Astrocyte (in vitro differentiated cells and primary cell): ENCODE measurements at regions not wholly inside any gene's neighbourhood (a gene's known extent, or its start where the extent isn't known, plus 50 kb on each side); places are given as distances from the start of the nearest gene placed in this dataset.
A peak's percentile ranks its signal among the peaks of the same experiment; 100 is the strongest.

ENCODE experiments used
- DNase-seq: peaks from one replicate; pipeline ENCODE4 v3.0.0-alpha.2; 2010; ENCODE audit warnings: low read depth
- FAIRE-seq: peaks from 2 replicates; lab custom pipeline; 2011; peaks lifted over from hg19 to GRCh38; lab: Jason Lieb, UNC
- H2AFZ ChIP-seq: 2 replicates; pipeline ENCODE4 v1.6.0; 2012; ENCODE audit warnings: low read depth, low read length, inconsistent platforms
- H3K27ac ChIP-seq: 2 replicates; pipeline ENCODE4 v1.5.1; 2011; ENCODE audit warnings: low read depth, low read length, inconsistent platforms
- H3K27me3 ChIP-seq: 2 replicates; pipeline ENCODE4 v1.6.0; 2011; ENCODE audit warnings: low read length, inconsistent platforms; ENCODE audit not compliant: insufficient read depth
- H3K36me3 ChIP-seq: 2 replicates; pipeline ENCODE4 v1.5.1; 2011; ENCODE audit warnings: low read length, inconsistent platforms; ENCODE audit not compliant: insufficient read depth
- H3K4me1 ChIP-seq: 2 replicates; pipeline ENCODE4 v1.5.1; 2011; ENCODE audit warnings: low read length, inconsistent platforms; ENCODE audit not compliant: insufficient read depth
- H3K4me2 ChIP-seq: 2 replicates; pipeline ENCODE4 v1.6.0; 2012; ENCODE audit warnings: low read length, inconsistent platforms
- H3K4me3 ChIP-seq: 2 replicates; pipeline ENCODE4 v1.5.1; 2011; ENCODE audit warnings: low read depth, mild to moderate bottlenecking, low read length, inconsistent platforms; ENCODE audit not compliant: insufficient read depth
- H3K79me2 ChIP-seq: 2 replicates; pipeline ENCODE4 v1.6.0; 2012; ENCODE audit warnings: mild to moderate bottlenecking, low read length, inconsistent platforms; ENCODE audit not compliant: insufficient read depth
- H3K9ac ChIP-seq: 2 replicates; pipeline ENCODE4 v1.6.0; 2012; ENCODE audit warnings: mild to moderate bottlenecking, low read length, inconsistent platforms
- H3K9me3 ChIP-seq: 2 replicates; pipeline ENCODE4 v1.5.1; 2012; ENCODE audit warnings: low read depth, mild to moderate bottlenecking, low read length, inconsistent platforms; ENCODE audit not compliant: insufficient read depth
- H4K20me1 ChIP-seq: 2 replicates; pipeline ENCODE4 v1.6.0; 2012; ENCODE audit warnings: low read length, inconsistent platforms; ENCODE audit not compliant: insufficient read depth
- H3K27ac Mint-ChIP-seq: one replicate; pipeline ENCODE4 v1.8.0; 2021; ENCODE audit warnings: mild to moderate bottlenecking, mixed read lengths; ENCODE audit not compliant: unreplicated experiment
- H3K27me3 Mint-ChIP-seq: one replicate; pipeline ENCODE4 v1.8.0; 2021; ENCODE audit warnings: low read depth, mixed read lengths; ENCODE audit not compliant: unreplicated experiment
- H3K36me3 Mint-ChIP-seq: one replicate; pipeline ENCODE4 v1.8.0; 2021; ENCODE audit warnings: low read depth, mixed read lengths; ENCODE audit not compliant: unreplicated experiment
- H3K4me1 Mint-ChIP-seq: one replicate; pipeline ENCODE4 v1.8.0; 2021; ENCODE audit warnings: low read depth, mixed read lengths; ENCODE audit not compliant: unreplicated experiment
- H3K4me3 Mint-ChIP-seq: one replicate; pipeline ENCODE4 v1.8.0; 2021; ENCODE audit warnings: mild to moderate bottlenecking, moderate library complexity, mixed read lengths; ENCODE audit not compliant: unreplicated experiment
- H3K9me3 Mint-ChIP-seq: one replicate; pipeline ENCODE4 v1.8.0; 2021; ENCODE audit warnings: mild to moderate bottlenecking, mixed read lengths; ENCODE audit not compliant: unreplicated experiment
- EZH2 ChIP-seq: IDR thresholded peaks from 2 replicates; pipeline ENCODE4 v1.6.1; 2012; ENCODE audit warnings: mild to moderate bottlenecking, low read length, inconsistent platforms; ENCODE audit not compliant: insufficient read depth
- TF ChIP-seq, protein P1 (sequence below): IDR thresholded peaks from 2 replicates; pipeline ENCODE4 v1.5.1; 2011; ENCODE audit warnings: low read depth, mild to moderate bottlenecking, inconsistent platforms, low read length, moderate library complexity; ENCODE audit not compliant: insufficient read depth

DNA sequence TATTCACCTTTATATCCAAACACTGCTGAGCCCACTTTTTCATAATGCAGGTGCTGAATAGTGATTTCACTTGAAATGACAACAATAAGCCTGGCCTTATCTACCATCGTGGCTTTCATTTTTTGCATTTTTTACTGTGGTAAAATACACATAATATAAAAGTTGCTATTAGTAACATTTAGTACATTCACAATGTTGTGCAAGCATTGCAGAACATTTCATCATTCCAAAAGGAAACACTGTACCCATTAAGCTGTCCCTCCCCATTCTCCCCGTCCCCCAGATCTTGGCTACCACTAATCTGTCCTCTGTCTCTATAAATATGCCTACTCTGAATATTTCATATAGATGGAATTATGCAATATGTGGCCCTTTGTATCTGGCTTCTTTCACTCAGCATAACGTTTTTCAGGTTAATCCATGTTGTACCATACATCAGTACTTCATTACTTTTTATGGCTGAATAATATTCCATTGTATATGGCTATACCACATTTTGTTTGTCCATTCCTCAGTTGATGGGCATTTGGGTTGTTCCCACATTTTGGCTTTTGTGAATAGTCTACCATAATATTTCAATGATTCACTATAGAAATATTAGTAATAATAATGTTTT, 68.5 kb upstream of the ARID5B start:
- Histone ChIP-seq H3K9ac (no peak overlapping the region), H3K9me3 (no peaks in the 10 kb centered on the region), H3K4me3 (no peak overlapping the region), H3K4me1 (peaks cover 26% of the 10 kb centered on the region), H3K4me2 (no peak overlapping the region), H4K20me1 (no peaks in the 10 kb centered on the region), H3K36me3 (no peaks in the 10 kb centered on the region), H3K27ac (no peak overlapping the region), H3K79me2 (no peaks in the 10 kb centered on the region), H3K27me3 (no peaks in the 10 kb centered on the region), H2AFZ (no peak overlapping the region)
- no peaks in the 10 kb centered on the region for H3K9me3 Mint-ChIP-seq
- no peaks in the 10 kb centered on the region for H3K36me3 Mint-ChIP-seq
- no peak overlapping the region for H3K27ac Mint-ChIP-seq
- no peak overlapping the region for H3K4me3 Mint-ChIP-seq
- peak; percentile 46 for DNase-seq
- FAIRE-seq = no peak
- no peak for TF ChIP-seq EZH2
- TF ChIP-seq, protein P1, sequence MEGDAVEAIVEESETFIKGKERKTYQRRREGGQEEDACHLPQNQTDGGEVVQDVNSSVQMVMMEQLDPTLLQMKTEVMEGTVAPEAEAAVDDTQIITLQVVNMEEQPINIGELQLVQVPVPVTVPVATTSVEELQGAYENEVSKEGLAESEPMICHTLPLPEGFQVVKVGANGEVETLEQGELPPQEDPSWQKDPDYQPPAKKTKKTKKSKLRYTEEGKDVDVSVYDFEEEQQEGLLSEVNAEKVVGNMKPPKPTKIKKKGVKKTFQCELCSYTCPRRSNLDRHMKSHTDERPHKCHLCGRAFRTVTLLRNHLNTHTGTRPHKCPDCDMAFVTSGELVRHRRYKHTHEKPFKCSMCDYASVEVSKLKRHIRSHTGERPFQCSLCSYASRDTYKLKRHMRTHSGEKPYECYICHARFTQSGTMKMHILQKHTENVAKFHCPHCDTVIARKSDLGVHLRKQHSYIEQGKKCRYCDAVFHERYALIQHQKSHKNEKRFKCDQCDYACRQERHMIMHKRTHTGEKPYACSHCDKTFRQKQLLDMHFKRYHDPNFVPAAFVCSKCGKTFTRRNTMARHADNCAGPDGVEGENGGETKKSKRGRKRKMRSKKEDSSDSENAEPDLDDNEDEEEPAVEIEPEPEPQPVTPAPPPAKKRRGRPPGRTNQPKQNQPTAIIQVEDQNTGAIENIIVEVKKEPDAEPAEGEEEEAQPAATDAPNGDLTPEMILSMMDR = no peak
- H3K27me3 Mint-ChIP-seq = no peaks in the 10 kb centered on the region
- peaks cover 20% of the 10 kb centered on the region for H3K4me1 Mint-ChIP-seq

DNA sequence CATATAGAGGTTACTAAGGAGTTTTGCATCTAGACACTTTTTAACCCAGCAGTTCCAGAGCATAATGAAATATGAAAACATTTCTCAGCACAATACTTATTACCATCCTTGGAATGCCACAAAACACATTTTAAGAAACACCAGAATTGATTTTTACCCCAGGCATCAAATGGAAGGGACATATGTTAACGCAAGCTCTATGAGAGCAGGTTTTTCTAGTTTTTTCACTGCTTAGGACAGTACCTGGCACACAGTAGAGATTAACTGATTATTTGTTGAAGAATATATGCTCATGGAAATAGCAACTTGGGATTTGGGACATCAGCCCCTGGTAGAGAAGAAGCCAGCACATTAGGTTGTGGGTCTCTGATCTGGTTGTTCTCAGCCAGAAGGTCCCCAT, 67.0 kb upstream of the ARID5B start:
- Mint-ChIP-seq H3K9me3 (no peaks in the 10 kb centered on the region), H3K36me3 (no peaks in the 10 kb centered on the region), H3K4me3 (no peak overlapping the region), H3K4me1 (peaks cover 21% of the 10 kb centered on the region), H3K27ac (no peak overlapping the region), H3K27me3 (no peaks in the 10 kb centered on the region)
- Histone ChIP-seq H3K27ac (peak overlapping the region; percentile 90), H3K9ac (no peak overlapping the region), H3K36me3 (no peaks in the 10 kb centered on the region), H4K20me1 (no peaks in the 10 kb centered on the region), H3K27me3 (no peaks in the 10 kb centered on the region), H2AFZ (peak overlapping the region; percentile 35), H3K79me2 (no peaks in the 10 kb centered on the region), H3K9me3 (no peaks in the 10 kb centered on the region), H3K4me2 (no peak overlapping the region), H3K4me1 (peaks cover 30% of the 10 kb centered on the region), H3K4me3 (no peak overlapping the region)
- TF ChIP-seq, protein P1 = no peak
- TF ChIP-seq EZH2 = no peak
- DNase-seq = no peak
- FAIRE-seq = no peak
